IMR-90 (cell line): ENCODE measurements at regions not wholly inside any gene's neighbourhood (a gene's known extent, or its start where the extent isn't known, plus 50 kb on each side); places are given as distances from the start of the nearest gene placed in this dataset.
"Not testable (repeated sequence)": the region's sequence is repeated elsewhere in the genome, so short reads cannot be mapped to it uniquely, and the experiment has no call there.

Source experiments
- ATAC-seq: fragments of 200-7000 bp; cut with Tn5 transposase; 2 replicates; pipeline ENCODE4 v1.9.1; 2020; ENCODE audit warnings: low read depth, mild to moderate bottlenecking, moderate library complexity
- BruUV-seq: library from RNA; stranded (reverse); fragments of 400-500 nt; replicated peaks from 2 replicates; lab custom pipeline; 2021; lab: Mats Ljungman, UMichigan
- CTCF ChIA-PET: fragments of 300-600 bp; formaldehyde crosslinking; extraction: SDS; loops from one replicate; lab custom pipeline; 2021; ENCODE audit warnings: antibody characterized with exemption; lab: Yijun Ruan, JAX
- POLR2A ChIA-PET: fragments of 300-600 bp; sonication (Branson Sonifier 250); formaldehyde crosslinking; loops from one replicate; lab custom pipeline; 2022; ENCODE audit warnings: antibody characterized with exemption; ENCODE audit not compliant: unreplicated experiment; lab: Charles Lee
- DNase-seq: peaks from one replicate; pipeline ENCODE4 v3.0.0; 2013
- H2AFZ ChIP-seq: replicated peaks from 2 replicates; pipeline ENCODE3; 2013; ENCODE audit warnings: low read length, mild to moderate bottlenecking; ENCODE audit not compliant: poor library complexity
- H2AK5ac ChIP-seq: 2 replicates; pipeline ENCODE4 v1.6.1; 2013; ENCODE audit warnings: low read depth, low read length, inconsistent platforms
- H2AK9ac ChIP-seq: replicated peaks from 2 replicates; pipeline ENCODE3; 2013; ENCODE audit warnings: mild to moderate bottlenecking, low read depth, low read length, moderate library complexity; ENCODE audit not compliant: poor library complexity
- H2BK120ac ChIP-seq: 2 replicates; pipeline ENCODE4 v1.6.1; 2013; ENCODE audit warnings: low read depth, low read length, inconsistent platforms
- H2BK15ac ChIP-seq: 3 replicates; pipeline ENCODE4 v1.6.1; 2013; ENCODE audit warnings: low read depth, low read length, inconsistent platforms
- H2BK20ac ChIP-seq: 2 replicates; pipeline ENCODE4 v1.6.1; 2013; ENCODE audit warnings: low read depth, mild to moderate bottlenecking, inconsistent platforms, low read length, moderate library complexity
- H2BK5ac ChIP-seq: 2 replicates; pipeline ENCODE4 v1.6.1; 2013; ENCODE audit warnings: mild to moderate bottlenecking, low read depth, low read length, inconsistent platforms; ENCODE audit not compliant: poor library complexity, severe bottlenecking
- H3K14ac ChIP-seq: replicated peaks from 2 replicates; pipeline ENCODE4 v1.6.1; 2013; ENCODE audit warnings: low read depth, low read length, inconsistent platforms
- H3K18ac ChIP-seq: 2 replicates; pipeline ENCODE4 v1.6.1; 2013; ENCODE audit warnings: low read depth, low read length, control low read depth
- H3K23ac ChIP-seq: 2 replicates; pipeline ENCODE4 v1.6.1; 2013; ENCODE audit warnings: low read depth, low read length, inconsistent platforms
- H3K27ac ChIP-seq: 2 replicates; pipeline ENCODE4 v1.5.1; 2013; ENCODE audit warnings: mild to moderate bottlenecking, control low read depth, low read length; ENCODE audit not compliant: insufficient read depth
- H3K27me3 ChIP-seq: 2 replicates; pipeline ENCODE4 v1.6.1; 2013; ENCODE audit warnings: low read length; ENCODE audit not compliant: control insufficient read depth, insufficient read depth
- H3K36me3 ChIP-seq: 2 replicates; pipeline ENCODE4 v1.6.1; 2013; ENCODE audit warnings: low read length, mixed read lengths; ENCODE audit not compliant: control insufficient read depth, insufficient read depth
- H3K4ac ChIP-seq: 2 replicates; pipeline ENCODE4 v1.6.1; 2013; ENCODE audit warnings: low read depth, low read length, inconsistent platforms
- H3K4me1 ChIP-seq: 2 replicates; pipeline ENCODE4 v1.6.1; 2013; ENCODE audit warnings: low read length, mixed read lengths; ENCODE audit not compliant: control insufficient read depth, insufficient read depth
- H3K4me2 ChIP-seq: 2 replicates; pipeline ENCODE4 v1.6.1; 2013; ENCODE audit warnings: low read depth, mild to moderate bottlenecking, control low read depth, low read length, moderate library complexity
- H3K4me3 ChIP-seq: 2 replicates; pipeline ENCODE4 v1.5.1; 2013; ENCODE audit warnings: low read depth, mild to moderate bottlenecking, control low read depth, low read length, moderate library complexity; ENCODE audit not compliant: insufficient read depth
- H3K56ac ChIP-seq: 2 replicates; pipeline ENCODE4 v1.6.1; 2013; ENCODE audit warnings: low read length, inconsistent platforms; ENCODE audit not compliant: insufficient read depth; ENCODE audit errors: extremely low read depth
- H3K79me1 ChIP-seq, 2 experiments: 2 replicates each; pipeline ENCODE4 v1.6.1; 2013; ENCODE audit warnings: low read length in 2 of 2, inconsistent platforms in 1 of 2, low read depth in 1 of 2
- H3K9ac ChIP-seq: 2 replicates; pipeline ENCODE4 v1.6.1; 2013; ENCODE audit warnings: low read depth, low read length, control low read depth
- H3K9me1 ChIP-seq: 2 replicates; pipeline ENCODE4 v1.6.1; 2013; ENCODE audit warnings: low read length, inconsistent platforms; ENCODE audit not compliant: insufficient read depth
- H3K9me3 ChIP-seq: 2 replicates; pipeline ENCODE4 v1.6.1; 2013; ENCODE audit warnings: low read length; ENCODE audit not compliant: control insufficient read depth, insufficient read depth
- H4K20me1 ChIP-seq: 2 replicates; pipeline ENCODE4 v1.6.1; 2013; ENCODE audit warnings: low read length, inconsistent platforms; ENCODE audit not compliant: insufficient read depth
- H4K5ac ChIP-seq: 2 replicates; pipeline ENCODE4 v1.6.1; 2013; ENCODE audit warnings: mild to moderate bottlenecking, low read depth, low read length, control low read depth
- H4K8ac ChIP-seq, 2 experiments: 2 replicates each; pipeline ENCODE4 v1.6.1; 2013; ENCODE audit warnings: low read depth in 2 of 2, low read length in 2 of 2, control low read depth in 1 of 2, inconsistent platforms in 1 of 2
- H4K91ac ChIP-seq: 2 replicates; pipeline ENCODE4 v1.6.1; 2013; ENCODE audit warnings: low read depth, low read length, inconsistent platforms; ENCODE audit not compliant: insufficient read depth
- WGBS, 2 experiments: methylation state at CpG; one replicate each; pipeline versions ENCODE4 v1.1.5 to v1.1.7; 2013; ENCODE audit warnings: missing lambda C conversion rate in 2 of 2; ENCODE audit not compliant: insufficient read length in 1 of 2; ENCODE audit errors: extremely low coverage in 2 of 2; 5-methylcytosine and 5-hydroxymethylcytosine counted together
- dilution Hi-C: fragments of 300-500 bp; cut with HindIII; formaldehyde crosslinking; loops from one replicate; pipeline ENCODE4 v1.14.3; 2018; ENCODE audit warnings: low sequenced_read_pairs; ENCODE audit not compliant: unreplicated experiment
- in situ Hi-C: fragments of 300-500 bp; cut with MboI; formaldehyde crosslinking; loops from 3 replicates; pipeline ENCODE4 v1.14.3; 2019; ENCODE audit warnings: low sequenced_read_pairs, inconsistent platforms, mixed read lengths
- intact Hi-C: fragments of 100-400 bp; cut with micrococcal nuclease; formaldehyde crosslinking; loops from 2 replicates; pipeline ENCODE4 v1.10.0; 2022

- CTCF ChIA-PET: interaction anchor here (0.6 to 0.7 kb wide), 2 partner anchors 42 to 1595 kb away, joined by 3 to 5 read pairs; no protein-coding TSS in a partner anchor
These were observed 135.3 kb upstream of the HNRNPU start for GRCh38 chr1:244999644-245000043.

More at GRCh38 chr1:244999644-245000043, 135.3 kb upstream of the HNRNPU start:
- H2AFZ ChIP-seq, H3K4me1 ChIP-seq, H3K18ac ChIP-seq, in situ Hi-C loops, H3K56ac ChIP-seq, dilution Hi-C loops, H3K4me3 ChIP-seq, H3K9me1 ChIP-seq, H4K20me1 ChIP-seq, H3K23ac ChIP-seq, POLR2A ChIA-PET, intact Hi-C loops, H4K5ac ChIP-seq, H3K4ac ChIP-seq, H2BK15ac ChIP-seq, H3K79me1 ChIP-seq, H2BK20ac ChIP-seq, BruUV-seq, ATAC-seq, H3K9ac ChIP-seq, H3K14ac ChIP-seq, H3K27ac ChIP-seq, H2AK9ac ChIP-seq, H4K8ac ChIP-seq, H2AK5ac ChIP-seq, H4K91ac ChIP-seq, H3K27me3 ChIP-seq, DNase-seq, H3K36me3 ChIP-seq, H2BK5ac ChIP-seq, H2BK120ac ChIP-seq, H3K4me2 ChIP-seq, H3K9me3 ChIP-seq: not testable (repeated sequence)
- WGBS, 2 experiments: no CpG with 5 or more reads among the region's 3 CpGs
